HL-60 (cell line): ENCODE measurements at regions not wholly inside any gene's neighbourhood (a gene's known extent, or its start where the extent isn't known, plus 50 kb on each side); places are given as distances from the start of the nearest gene placed in this dataset.

Source experiments
- CTCF ChIP-seq: IDR thresholded peaks from one replicate; pipeline ENCODE4 v1.5.1; 2011; ENCODE audit warnings: low read length, control low read depth, inconsistent platforms; ENCODE audit not compliant: insufficient read depth
- GABPA ChIP-seq: IDR thresholded peaks from 2 replicates; pipeline ENCODE4 v1.6.1; 2012; ENCODE audit warnings: low read depth
- POLR2AphosphoS5 ChIP-seq: IDR thresholded peaks from 2 replicates; pipeline ENCODE4 v1.6.1; 2012; ENCODE audit warnings: low read depth
- REST ChIP-seq: IDR thresholded peaks from 2 replicates; pipeline ENCODE4 v1.6.1; 2012; ENCODE audit warnings: low read depth; ENCODE audit not compliant: insufficient replicate concordance

- no peak for TF ChIP-seq CTCF
- TF ChIP-seq REST = no peak
- no peak for TF ChIP-seq POLR2AphosphoS5
- no peak for TF ChIP-seq GABPA
Measured at GRCh38 chrX:121221322-121221977, 174.0 kb downstream of the GLUD2 start.
